Fibroblast of upper back skin (primary cell): ENCODE measurements at regions not wholly inside any gene's neighbourhood (a gene's known extent, or its start where the extent isn't known, plus 50 kb on each side); places are given as distances from the start of the nearest gene placed in this dataset.

ENCODE experiments used
- DNase-seq: peaks from one replicate; pipeline ENCODE4 v3.0.0-alpha.2; 2013

DNA sequence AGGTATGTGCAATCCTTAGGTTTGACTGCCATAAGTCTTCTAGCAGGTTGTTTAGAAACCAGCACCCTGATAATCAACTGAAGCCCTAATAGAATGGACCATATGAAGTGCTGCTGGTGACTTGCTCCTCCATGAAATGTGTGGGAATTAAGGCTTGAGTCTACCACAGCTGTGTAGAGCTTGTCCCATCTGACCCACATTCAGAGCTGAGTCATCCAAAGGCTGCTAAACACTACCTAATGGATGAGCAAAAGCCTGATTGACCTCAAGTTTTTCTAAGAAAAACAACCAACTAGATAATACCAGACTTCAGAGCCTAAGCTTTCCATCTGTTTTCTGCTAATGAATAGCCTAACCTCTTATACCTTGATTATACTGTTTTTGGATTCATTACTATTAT lies 120.3 kb upstream of the MOCS1 start:
- DNase-seq, result no peak

DNA sequence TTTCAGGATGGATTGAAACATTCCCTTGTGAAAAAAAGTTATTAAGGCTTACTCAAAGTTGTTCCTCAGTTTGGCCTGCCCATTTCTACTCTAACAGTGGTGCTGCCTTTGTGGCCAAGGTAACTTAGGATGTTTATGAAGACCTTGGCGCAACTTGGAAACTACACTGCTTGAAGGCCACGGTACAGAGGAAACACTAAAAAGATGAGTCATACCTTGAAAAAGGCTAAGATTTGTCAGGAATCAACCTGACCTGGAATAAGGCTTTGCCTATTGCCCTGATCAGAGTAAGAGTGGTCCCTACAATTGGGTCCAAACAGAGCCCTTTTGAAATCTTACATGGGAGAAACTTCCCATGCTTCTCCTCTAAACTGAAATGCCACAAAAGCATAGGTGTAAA lies 119.9 kb upstream of the MOCS1 start:
- no peak for DNase-seq

DNA sequence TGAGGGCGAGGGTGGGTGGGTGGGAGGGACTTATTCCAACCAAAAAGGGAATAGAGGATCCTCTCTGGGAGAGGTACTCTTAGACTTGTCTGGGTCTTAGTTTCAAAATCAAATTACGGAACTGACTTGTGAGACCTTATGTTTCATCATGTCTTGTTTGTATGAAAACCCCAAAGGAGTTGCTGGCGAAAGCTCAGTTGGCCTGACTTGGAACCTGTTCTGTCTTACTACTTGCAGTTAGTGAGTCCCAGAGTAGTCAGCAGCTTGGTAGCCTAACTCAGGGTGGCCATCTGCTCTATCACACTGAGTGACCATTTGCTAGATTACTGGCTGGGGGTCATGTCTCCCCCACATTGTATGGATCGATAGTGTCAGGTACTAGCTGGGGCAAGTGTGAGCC lies 114.9 kb upstream of the MOCS1 start:
- DNase-seq, result no peak

DNA sequence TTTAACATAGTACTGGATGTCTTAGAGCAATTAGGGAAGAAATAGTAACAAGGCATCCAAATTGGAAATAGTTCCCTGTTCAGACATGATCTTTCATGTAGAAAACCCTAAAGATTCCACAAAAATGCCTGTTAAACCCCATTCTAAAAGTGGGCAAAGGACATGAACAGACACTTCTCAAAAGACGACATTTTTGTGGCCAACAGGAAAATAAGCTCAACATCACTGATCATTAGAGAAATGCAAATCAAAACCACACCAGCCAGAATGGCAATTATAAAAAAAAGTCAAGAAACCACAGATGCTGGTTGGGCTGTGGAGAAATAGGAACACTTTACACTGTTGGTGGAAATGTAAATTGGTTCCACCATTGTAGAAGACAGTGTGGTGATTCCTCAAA lies 109.9 kb upstream of the MOCS1 start:
- DNase-seq, result no peak

DNA sequence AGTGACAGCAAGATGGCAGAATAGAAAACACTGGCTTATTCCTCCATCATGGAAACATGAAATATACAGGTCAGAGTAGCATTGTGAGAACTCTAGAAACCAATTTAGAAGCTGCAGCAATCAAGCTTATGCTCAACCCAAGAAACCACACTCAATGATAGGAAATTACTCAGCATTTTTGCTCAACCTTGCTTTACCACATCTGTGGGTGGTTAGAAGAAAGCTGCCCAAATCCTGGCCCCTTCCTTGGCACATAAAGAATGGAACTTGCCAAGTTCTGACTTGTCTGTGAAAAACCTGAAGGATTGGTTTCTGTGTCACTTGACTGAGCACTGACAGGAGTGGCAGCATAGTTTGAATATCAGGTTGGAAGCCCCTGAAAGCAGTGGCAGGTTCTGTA lies 108.0 kb upstream of the MOCS1 start:
- no peak for DNase-seq

DNA sequence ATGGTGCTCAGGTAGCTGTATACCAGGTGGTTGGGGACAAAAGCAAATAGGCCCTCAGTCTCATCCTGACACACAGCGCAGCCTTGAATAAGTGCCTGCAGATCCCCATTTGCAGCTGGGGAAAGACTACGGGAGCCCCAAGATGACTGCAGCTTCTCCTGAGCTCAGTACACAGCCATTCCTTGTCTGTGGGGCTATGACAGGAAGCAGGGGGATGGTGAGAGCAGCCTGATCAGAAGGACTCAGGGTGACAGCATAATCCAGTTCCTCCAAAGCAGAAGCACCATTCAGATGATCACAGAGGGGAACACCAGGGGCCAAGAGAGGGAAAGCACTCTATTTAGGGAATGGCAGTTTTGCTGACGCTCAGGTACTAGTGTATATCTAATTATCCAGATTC lies 104.8 kb upstream of the MOCS1 start:
- no peak for DNase-seq

DNA sequence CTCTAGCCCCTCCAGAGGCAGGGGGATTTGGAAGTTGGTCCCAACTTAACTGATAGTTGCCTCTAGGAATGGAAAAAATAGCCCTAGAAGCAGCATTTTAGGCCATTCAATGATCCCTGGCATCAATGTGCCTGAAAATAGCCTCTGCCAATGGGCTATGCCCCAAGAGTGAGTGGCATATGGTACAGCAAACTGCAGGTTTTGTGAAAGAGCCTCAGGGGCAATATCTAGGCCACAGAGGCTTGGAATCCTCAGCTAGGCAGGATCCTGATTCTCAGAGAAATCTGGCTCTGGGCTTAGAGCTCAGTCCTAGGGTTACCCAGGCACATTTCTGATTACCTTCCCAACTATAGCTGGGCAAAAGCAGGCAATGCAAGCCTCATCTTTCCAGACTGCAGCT lies 104.4 kb upstream of the MOCS1 start:
- DNase-seq, result no peak

DNA sequence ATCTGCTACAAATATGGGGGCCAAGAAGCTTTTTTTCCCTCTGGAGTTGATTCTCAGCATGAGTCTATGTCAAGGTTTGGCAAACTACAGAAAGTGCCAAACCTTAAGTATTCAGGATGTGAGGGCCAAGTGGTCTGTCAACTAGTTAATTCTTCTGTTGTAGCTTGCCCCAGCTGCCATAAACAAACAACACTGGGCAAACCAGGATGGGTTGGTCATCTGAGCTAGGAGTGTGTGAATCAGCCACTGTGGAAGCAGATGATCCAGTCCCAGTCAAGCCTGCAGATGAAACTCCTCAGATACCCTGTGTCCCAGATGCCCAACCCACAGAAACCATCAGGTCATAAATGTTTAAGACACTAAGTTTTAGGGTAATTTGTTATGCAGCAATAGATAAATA lies 103.0 kb upstream of the MOCS1 start:
- no peak for DNase-seq

DNA sequence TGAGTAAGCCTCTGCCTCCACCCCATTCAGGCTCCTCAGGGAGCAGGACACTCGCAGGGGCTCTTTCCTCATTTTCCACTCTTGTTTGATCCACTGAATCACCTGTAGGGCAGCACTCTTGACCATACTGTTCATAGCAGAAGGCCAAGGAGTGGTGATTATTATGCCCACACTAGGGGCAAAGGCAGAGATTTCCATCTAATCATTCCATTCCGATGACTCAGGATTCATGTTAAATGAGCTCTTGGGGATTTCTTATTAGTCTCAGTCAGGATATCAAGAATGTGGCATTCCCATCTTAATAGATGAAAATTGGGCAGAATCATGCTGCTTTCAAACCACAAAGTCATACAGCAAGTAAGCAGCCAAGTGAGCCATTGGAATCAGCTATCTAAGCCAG lies 101.9 kb upstream of the MOCS1 start:
- no peak for DNase-seq

DNA sequence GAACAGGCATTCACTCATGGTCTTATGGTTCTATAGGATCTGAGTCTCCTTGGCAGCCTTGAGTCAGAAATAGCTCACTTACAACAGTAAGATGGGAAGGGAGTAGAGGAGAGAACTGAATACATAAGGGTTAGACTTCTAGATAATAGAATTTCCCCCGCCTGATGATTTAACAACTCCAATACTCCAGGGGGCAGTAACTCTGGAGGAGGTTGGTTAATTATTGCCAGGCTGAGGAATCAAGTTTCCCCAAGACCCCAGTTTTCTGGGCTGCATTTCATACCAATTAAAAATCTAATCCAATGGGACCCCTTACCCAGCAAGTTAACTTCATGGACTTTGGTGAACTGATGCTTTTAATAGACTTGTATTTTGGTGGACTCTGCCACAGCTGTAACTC lies 94.2 kb upstream of the MOCS1 start:
- DNase-seq, result no peak

DNA sequence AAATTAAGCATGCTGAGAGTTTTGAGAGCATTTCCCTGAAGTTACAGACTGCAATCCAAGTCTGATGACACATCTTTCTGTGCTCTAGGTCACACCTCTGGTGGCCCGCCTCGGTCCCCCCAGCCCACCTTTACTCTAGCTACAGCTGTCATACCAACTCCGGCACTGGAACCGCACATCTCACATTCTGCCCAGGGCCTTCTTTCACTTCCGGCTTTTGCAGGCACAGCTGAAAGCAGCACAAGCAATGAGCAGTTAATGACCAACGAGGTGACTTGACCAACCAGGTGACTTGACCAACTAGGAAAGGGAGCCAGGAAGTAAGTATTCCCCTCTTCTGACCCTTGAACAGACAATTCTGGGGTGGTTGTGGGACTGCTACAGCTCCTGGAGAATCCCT lies 88.6 kb upstream of the MOCS1 start:
- no peak for DNase-seq

DNA sequence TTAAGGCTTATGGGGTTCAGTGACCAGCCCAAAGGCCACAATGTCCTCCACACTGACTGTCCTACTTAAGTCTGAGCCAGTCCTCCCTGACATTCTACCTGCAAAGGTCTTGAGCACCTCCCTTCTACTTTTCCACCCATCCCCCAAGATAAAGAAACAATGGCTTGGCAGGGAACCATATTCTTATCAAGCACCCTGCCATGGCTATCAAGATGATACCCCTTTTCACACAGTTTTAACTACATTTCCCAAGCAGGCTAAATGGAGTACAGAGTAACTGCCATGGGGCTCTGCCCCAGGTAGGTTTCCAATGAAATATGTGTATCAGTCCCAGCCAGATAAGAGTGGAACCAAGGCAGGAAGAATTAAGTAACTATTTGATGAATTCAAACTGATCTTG lies 85.9 kb upstream of the MOCS1 start:
- no peak for DNase-seq

DNA sequence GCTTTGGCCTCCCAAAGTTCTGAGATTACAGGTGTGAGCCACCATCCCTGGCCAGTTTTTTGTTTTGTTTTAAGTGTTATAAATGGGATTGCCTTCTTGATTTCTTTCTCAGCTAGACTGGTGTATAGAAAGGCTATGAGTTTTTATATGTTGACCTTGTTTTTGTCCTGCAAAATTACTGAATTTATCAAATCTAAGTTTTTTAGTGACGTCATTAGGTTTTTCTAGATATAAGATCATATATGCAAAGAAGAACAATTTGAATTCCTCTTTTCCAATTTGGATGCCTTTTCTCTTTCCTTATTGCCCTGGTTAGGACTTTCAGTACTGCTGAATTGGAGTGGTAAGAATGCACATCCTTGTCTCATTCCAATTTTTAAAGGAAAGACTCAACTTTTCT lies 81.3 kb upstream of the MOCS1 start:
- no peak for DNase-seq

DNA sequence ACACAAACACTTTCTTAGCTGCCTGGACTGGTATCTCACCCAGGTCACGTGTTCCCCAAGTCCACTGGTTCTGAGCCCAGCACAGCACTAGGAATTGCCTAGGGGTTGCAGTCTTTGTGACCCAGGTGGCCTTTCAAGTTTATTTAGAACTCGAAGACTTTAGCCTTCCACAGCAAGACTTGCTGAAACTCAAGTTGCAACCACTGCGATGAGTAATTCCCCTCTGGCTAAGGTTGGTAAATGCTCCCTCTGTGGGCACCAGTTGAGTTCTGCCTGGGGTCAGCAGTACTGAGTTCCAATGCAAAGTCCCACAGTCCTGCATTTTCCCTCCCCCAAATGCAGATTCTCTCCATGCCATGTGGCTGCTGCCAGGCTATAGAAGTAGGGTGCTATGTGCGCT lies 77.6 kb upstream of the MOCS1 start:
- DNase-seq, result no peak

DNA sequence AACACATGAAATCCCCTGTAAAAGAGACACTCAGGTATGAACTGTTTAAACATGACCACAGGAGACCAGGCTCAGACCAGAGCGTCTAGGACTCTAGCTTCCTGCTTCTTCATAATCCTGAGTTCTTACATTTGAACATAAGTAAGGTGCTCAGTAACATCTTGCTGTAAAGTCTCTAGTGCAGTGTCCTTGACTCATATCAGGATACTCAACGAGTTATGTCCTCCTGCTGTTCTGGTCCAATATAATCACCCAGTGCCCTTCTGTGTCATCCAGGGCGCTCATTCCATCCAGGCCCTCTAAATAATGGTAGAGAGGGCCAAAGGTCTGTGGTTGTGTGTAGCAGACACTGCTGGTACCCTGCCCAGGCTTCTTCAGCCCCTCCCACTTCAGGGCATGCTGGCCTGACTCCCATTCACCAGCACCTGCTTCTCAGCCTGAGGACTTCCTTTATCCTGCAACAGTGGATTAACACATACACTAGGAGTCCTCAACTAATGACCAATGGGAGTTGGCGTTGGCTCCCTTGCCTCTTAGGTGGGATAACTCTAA lies 66.8 kb upstream of the MOCS1 start:
- DNase-seq, result no peak

DNA sequence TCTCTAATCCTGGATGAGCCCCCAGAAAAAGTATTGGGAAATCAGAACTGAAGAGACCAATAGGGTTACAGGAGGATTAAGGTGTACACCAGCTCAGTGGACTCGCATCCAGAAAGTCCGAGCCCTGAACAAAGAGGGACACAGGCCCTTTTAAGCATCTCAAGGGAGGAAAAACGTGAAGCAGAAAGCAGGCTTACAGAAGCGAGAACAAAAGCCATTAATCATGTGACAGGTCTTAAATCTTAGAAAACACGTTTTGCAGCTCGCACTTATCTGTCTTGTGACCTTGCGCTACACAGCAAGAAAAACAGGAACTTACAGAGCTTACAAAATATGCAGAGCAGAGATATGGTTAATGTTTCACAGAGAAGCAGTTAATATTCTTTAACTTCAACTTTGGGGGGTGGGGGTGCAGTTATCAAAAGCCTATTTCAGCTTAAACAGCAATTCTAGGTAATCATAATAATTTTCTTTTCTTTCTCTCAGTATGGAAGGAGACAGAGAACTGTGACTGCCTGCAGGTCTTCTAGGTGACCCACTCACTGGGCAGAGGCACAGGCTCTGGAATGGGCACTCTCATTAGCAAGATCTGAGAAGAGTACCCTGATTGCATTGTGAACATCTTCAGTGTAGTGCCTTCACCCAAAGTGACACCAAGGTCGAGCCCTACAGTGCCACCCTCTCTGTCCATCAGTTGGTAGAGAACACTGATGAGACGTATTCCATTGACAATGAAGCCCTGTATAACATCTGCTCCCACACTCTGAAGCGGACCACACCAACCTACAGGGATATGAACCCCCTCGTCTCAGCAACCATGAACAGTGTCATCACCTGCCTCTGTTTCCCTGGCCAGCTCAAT lies 65.0 kb upstream of the MOCS1 start:
- no peak for DNase-seq

DNA sequence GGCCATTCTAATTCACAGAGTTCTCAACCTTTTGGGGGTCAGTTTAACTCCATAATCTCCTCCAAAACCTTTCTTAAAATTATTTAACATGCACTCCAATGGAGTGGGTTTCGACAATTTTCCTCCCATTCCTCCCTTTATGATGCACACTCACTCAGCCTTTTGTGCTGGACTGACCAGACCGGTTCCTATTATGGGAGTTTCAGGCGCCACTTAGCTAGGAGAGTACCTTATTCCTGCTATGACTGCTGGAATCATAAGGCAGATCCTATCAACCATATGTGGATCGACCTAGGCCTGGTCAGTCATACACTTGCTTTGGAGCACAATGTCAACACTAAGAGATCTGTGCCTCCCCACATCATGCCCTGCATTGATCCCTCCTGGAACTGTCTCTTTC lies 63.9 kb upstream of the MOCS1 start:
- no peak for DNase-seq

DNA sequence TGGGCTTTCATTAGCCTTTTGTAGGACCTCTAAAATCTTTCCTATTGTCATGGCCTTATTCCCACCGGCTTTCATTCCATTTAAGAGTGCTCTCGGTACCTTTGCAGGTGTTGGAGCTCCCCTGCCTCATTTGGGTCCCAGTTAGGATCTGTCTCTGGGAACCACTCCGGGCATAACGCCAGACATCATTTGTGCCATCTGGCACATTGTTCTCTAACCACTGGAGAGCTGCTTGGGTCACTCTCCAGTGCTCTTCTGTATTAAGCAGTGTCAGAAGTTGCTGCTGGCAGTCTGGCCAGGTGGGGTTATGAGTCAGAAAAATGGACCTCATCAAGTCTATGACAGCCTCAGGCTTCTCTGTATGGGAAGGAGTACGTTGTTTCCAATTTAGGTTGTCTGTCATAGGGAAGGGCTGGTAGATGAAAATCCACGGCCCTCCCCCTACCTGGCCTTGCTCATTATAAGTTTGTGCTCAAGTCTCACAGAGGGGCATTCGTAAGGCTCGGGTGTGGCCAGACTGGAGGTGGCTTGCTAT lies 62.9 kb upstream of the MOCS1 start:
- DNase-seq, result no peak

DNA sequence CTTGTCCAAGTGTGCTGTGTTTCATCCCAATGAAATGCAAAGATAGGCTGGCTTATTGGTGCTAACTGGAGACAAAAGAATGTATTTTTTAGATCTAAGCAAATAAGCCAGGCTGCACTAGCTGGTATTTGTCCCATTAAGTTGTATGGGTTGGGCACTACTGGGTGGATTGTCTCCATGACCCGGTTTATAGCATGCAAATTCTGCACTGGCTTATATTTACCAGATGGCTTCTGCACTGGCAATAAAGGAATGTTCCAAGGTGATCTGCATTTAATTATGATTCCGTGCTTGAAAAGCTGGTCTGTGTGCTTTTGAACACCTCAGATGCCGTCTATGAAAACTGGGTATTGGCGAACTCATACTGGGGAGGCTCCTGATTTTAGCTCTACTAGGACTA lies 61.4 kb upstream of the MOCS1 start:
- no peak for DNase-seq

DNA sequence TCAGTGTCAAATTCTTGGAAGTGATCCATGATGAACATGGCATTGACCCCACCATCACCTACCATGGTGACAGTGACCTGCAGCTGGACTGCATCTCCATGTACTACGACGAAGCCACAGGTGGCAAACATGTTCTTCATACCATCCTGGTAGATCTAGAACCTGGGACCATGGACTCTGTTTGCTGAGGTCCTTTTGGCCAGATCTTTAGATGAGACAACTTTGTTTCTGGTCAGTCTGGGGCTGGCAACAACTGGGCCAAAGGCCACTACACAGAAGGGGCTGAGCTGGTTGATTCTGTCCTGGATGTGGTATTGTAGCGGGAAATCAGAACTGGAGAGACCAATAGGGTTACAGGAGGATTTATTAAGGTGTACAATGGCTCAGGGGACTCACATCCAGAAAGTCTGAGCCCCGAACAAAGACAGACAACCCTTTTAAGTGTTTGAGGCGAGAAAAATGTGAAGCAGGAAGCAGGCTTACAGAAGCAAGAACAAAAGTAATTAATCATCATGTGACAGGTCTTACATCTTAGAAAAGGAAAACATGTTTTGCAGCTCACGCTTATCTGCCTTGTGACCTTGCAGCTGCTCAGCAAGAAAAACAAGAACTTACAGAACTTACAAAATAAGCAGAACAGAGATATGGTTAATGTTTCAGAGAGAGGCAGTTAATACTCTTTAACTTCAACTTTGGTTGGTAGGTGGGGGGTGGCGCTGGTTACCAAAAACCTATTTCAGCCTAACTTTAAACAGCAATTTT lies 58.8 kb upstream of the MOCS1 start:
- no peak for DNase-seq
